CD14-positive monocyte (primary cell): ENCODE measurements at regions not wholly inside any gene's neighbourhood (a gene's known extent, or its start where the extent isn't known, plus 50 kb on each side); places are given as distances from the start of the nearest gene placed in this dataset.

Experiments
- DNase-seq, 3 donors: peaks; one replicate each; pipeline ENCODE4 v3.0.0-alpha.2; 2011 to 2022
- H2AFZ ChIP-seq: 2 replicates; pipeline ENCODE4 v1.6.0; 2012; ENCODE audit warnings: mild to moderate bottlenecking, low read depth, low read length, inconsistent platforms; ENCODE audit not compliant: insufficient read depth, poor library complexity, severe bottlenecking
- H3K27ac ChIP-seq, 2 donors: 1 replicate in 1 of 2; 2 replicates in 1 of 2; pipeline ENCODE4 v1.5.1; 2012 to 2013; ENCODE audit warnings: low read length in 2 of 2, control low read depth in 1 of 2, inconsistent platforms in 1 of 2, low read depth in 1 of 2, mild to moderate bottlenecking in 1 of 2
- H3K27me3 ChIP-seq, 2 donors: one replicate each; pipeline versions ENCODE4 v1.6.0 to v1.6.1; 2011 to 2013; ENCODE audit warnings: low read length in 2 of 2; ENCODE audit not compliant: control insufficient read depth in 2 of 2, insufficient read depth in 2 of 2
- H3K36me3 ChIP-seq, 2 donors: replicated peaks in 1 of 2; 1 replicate in 1 of 2; 2 replicates in 1 of 2; pipeline versions ENCODE4 v1.5.1 to v1.6.1; 2012 to 2013; ENCODE audit warnings: low read length in 2 of 2, control low read depth in 1 of 2, inconsistent platforms in 1 of 2, mild to moderate bottlenecking in 1 of 2; ENCODE audit not compliant: insufficient read depth in 2 of 2, control insufficient read depth in 1 of 2
- H3K4me1 ChIP-seq, 2 donors: 1 replicate in 1 of 2; 2 replicates in 1 of 2; pipeline versions ENCODE4 v1.5.1 to v1.6.1; 2012 to 2013; ENCODE audit warnings: low read length in 2 of 2, control low read depth in 1 of 2, inconsistent platforms in 1 of 2, mild to moderate bottlenecking in 1 of 2, moderate library complexity in 1 of 2; ENCODE audit not compliant: insufficient read depth in 2 of 2, control insufficient read depth in 1 of 2
- H3K4me2 ChIP-seq: replicated peaks from 2 replicates; pipeline ENCODE3; 2012; ENCODE audit warnings: low read length, moderate library complexity, mild to moderate bottlenecking; ENCODE audit not compliant: poor library complexity, severe bottlenecking; ENCODE audit errors: extremely low read depth
- H3K4me3 ChIP-seq, 3 experiments: fragments of 200-600 bp in 1 of 3; sonication (generic) in 1 of 3; replicated peaks in 1 of 3; 1 replicate in 2 of 3; 2 replicates in 1 of 3; pipeline ENCODE4 v1.5.1; 2011 to 2013; ENCODE audit warnings: low read length in 3 of 3, mild to moderate bottlenecking in 3 of 3, control low read depth in 2 of 3, low read depth in 2 of 3, inconsistent platforms in 1 of 3, moderate library complexity in 1 of 3
- H3K79me2 ChIP-seq: 2 replicates; pipeline ENCODE4 v1.6.0; 2012; ENCODE audit warnings: mild to moderate bottlenecking, control low read depth, inconsistent platforms, low read length, moderate library complexity; ENCODE audit not compliant: insufficient read depth
- H3K9ac ChIP-seq: 2 replicates; pipeline ENCODE4 v1.6.0; 2017; ENCODE audit warnings: low read length, mild to moderate bottlenecking; ENCODE audit not compliant: insufficient read depth, poor library complexity, severe bottlenecking
- H3K9me3 ChIP-seq, 2 donors: replicated peaks in 1 of 2; 1 replicate in 1 of 2; 2 replicates in 1 of 2; pipeline versions ENCODE4 v1.5.1 to v1.6.1; 2012 to 2013; ENCODE audit warnings: low read length in 2 of 2, control low read depth in 1 of 2; ENCODE audit not compliant: control insufficient read depth in 1 of 2, insufficient read depth in 1 of 2
- H4K20me1 ChIP-seq: 2 replicates; pipeline ENCODE4 v1.6.0; 2012; ENCODE audit warnings: mild to moderate bottlenecking, low read length, control low read depth, moderate library complexity; ENCODE audit not compliant: insufficient read depth
- H3K27ac Mint-ChIP-seq, 7 donors: one replicate each; pipeline ENCODE4 v1.8.0; 2020; ENCODE audit warnings: mild to moderate bottlenecking in 7 of 7, mixed read lengths in 7 of 7, moderate library complexity in 6 of 7, inconsistent platforms in 2 of 7
- H3K27me3 Mint-ChIP-seq, 3 donors: one replicate each; pipeline ENCODE4 v1.8.0; 2021 to 2022; ENCODE audit warnings: low read depth in 3 of 3, mild to moderate bottlenecking in 3 of 3, mixed read lengths in 3 of 3, moderate library complexity in 3 of 3, inconsistent platforms in 1 of 3
- H3K36me3 Mint-ChIP-seq, 2 donors: one replicate each; pipeline ENCODE4 v1.8.0; 2020; ENCODE audit warnings: mixed read lengths in 2 of 2, inconsistent platforms in 1 of 2, mild to moderate bottlenecking in 1 of 2
- H3K4me1 Mint-ChIP-seq: one replicate; pipeline ENCODE4 v1.8.0; 2020; ENCODE audit warnings: mild to moderate bottlenecking, mixed read lengths
- H3K4me3 Mint-ChIP-seq, 2 donors: one replicate each; pipeline ENCODE4 v1.8.0; 2020; ENCODE audit warnings: mild to moderate bottlenecking in 2 of 2, mixed read lengths in 2 of 2, moderate library complexity in 1 of 2
- H3K9me3 Mint-ChIP-seq, 7 donors: one replicate each; pipeline ENCODE4 v1.8.0; 2020 to 2022; ENCODE audit warnings: mixed read lengths in 7 of 7, mild to moderate bottlenecking in 6 of 7, moderate library complexity in 6 of 7, inconsistent platforms in 2 of 7
- WGBS: methylation state at CpG from one replicate; pipeline ENCODE4 v1.1.5; 2013; ENCODE audit warnings: missing lambda C conversion rate; ENCODE audit not compliant: insufficient coverage; 5-methylcytosine and 5-hydroxymethylcytosine counted together
- intact Hi-C, 2 donors: fragments of 100-400 bp; cut with micrococcal nuclease; formaldehyde crosslinking; loops; one replicate each; pipeline versions ENCODE4 v1.15.0 to v1.15.1; 2023
- TF ChIP-seq, protein P1 (sequence below): fragments of 200-600 bp; IDR thresholded peaks from one replicate; pipeline ENCODE4 v1.8.0; 2022; ENCODE audit warnings: antibody characterized with exemption, mild to moderate bottlenecking

DNA sequence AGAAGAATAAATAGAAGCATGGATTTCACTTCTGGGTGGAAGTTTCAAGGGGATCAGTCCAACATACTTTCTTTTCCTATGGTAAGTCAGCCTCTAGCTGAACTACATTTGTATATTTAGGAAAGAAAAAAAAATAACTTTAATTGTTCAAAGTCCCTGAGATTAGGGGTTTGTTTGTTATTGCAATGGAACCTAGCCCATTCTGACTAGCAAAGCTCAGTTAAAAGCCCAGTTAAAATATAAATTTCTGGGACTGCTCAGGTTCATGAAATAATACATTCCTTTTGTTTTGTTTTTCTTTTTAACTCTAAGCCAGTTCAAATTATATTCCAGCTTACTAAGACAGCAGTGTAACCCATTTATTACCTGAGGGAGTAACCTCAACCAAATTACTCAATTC lies 2069.6 kb upstream of the CELF4 start:
- TF ChIP-seq, protein P1, sequence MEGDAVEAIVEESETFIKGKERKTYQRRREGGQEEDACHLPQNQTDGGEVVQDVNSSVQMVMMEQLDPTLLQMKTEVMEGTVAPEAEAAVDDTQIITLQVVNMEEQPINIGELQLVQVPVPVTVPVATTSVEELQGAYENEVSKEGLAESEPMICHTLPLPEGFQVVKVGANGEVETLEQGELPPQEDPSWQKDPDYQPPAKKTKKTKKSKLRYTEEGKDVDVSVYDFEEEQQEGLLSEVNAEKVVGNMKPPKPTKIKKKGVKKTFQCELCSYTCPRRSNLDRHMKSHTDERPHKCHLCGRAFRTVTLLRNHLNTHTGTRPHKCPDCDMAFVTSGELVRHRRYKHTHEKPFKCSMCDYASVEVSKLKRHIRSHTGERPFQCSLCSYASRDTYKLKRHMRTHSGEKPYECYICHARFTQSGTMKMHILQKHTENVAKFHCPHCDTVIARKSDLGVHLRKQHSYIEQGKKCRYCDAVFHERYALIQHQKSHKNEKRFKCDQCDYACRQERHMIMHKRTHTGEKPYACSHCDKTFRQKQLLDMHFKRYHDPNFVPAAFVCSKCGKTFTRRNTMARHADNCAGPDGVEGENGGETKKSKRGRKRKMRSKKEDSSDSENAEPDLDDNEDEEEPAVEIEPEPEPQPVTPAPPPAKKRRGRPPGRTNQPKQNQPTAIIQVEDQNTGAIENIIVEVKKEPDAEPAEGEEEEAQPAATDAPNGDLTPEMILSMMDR = no peak
- intact Hi-C loops = no loop called here
- no peaks in the 10 kb centered on the region for H3K9me3 ChIP-seq

DNA sequence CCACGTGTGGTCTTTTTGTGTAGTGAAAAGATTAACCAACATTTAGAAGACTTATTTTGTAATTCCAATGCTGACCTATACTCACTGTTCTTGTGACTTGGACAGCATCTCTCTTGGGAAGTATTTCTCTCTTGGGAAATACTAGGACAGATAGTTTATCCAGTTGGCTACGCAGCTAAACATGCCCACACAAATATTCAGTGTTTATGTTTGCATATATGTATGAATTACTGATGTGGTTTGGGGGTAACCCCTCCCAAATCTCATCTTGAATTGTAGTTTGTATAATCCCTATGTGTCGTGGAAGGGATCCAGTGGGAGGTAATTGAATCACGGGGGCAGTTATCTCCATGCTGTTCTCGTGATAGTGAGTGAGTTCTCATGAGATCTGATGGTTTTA lies 2062.3 kb upstream of the CELF4 start:
- DNase-seq = no peak
- H3K79me2 ChIP-seq = no peaks in the 10 kb centered on the region

More for the DNA sequence above, 2069.6 kb upstream of the CELF4 start:
- no peaks in the 10 kb centered on the region for H3K4me1 ChIP-seq
- Mint-ChIP-seq H3K36me3 (no peaks in the 10 kb centered on the region), H3K27ac (no peak overlapping the region), H3K4me1 (no peaks in the 10 kb centered on the region), H3K9me3 (peaks cover 0 to 4% (median 0%) of the 10 kb centered on the region in 7 donors), H3K4me3 (no peak overlapping the region), H3K27me3 (no peaks in the 10 kb centered on the region)
- H3K27me3 ChIP-seq = no peaks in the 10 kb centered on the region
- no peak overlapping the region for H2AFZ ChIP-seq
- no peak for DNase-seq
- H3K9ac ChIP-seq = no peak overlapping the region
- no peak overlapping the region for H3K4me3 ChIP-seq
- H3K4me2 ChIP-seq = no peak overlapping the region
- no peak overlapping the region for H3K27ac ChIP-seq
- H4K20me1 ChIP-seq = no peaks in the 10 kb centered on the region
- H3K36me3 ChIP-seq = no peaks in the 10 kb centered on the region
- H3K79me2 ChIP-seq = no peaks in the 10 kb centered on the region

More for the DNA sequence above, 2062.3 kb upstream of the CELF4 start:
- intact Hi-C loops = no loop called here
- Histone ChIP-seq H3K27me3 (no peaks in the 10 kb centered on the region), H3K4me1 (no peaks in the 10 kb centered on the region), H3K9me3 (no peaks in the 10 kb centered on the region), H3K9ac (no peak overlapping the region), H3K4me2 (no peak overlapping the region), H3K36me3 (no peaks in the 10 kb centered on the region), H3K4me3 (no peak overlapping the region), H4K20me1 (no peaks in the 10 kb centered on the region), H3K27ac (no peak overlapping the region), H2AFZ (no peak overlapping the region)
- TF ChIP-seq, protein P1 = no peak
- H3K27ac Mint-ChIP-seq = no peak overlapping the region
- peaks cover 0 to 3% (median 0%) of the 10 kb centered on the region in 7 donors for H3K9me3 Mint-ChIP-seq
- no peaks in the 10 kb centered on the region for H3K27me3 Mint-ChIP-seq
- WGBS = no CpG with 5 or more reads among the region's 5 CpGs
- H3K4me1 Mint-ChIP-seq = no peaks in the 10 kb centered on the region
- H3K4me3 Mint-ChIP-seq = no peak overlapping the region
- no peaks in the 10 kb centered on the region for H3K36me3 Mint-ChIP-seq
